Upper lobe of left lung (tissue), 4 donors: ENCODE measurements at regions not wholly inside any gene's neighbourhood (a gene's known extent, or its start where the extent isn't known, plus 50 kb on each side); places are given as distances from the start of the nearest gene placed in this dataset.

ENCODE experiments used
- EP300 ChIP-seq, 4 donors: sonication (generic); formaldehyde crosslinking; IDR thresholded peaks; one replicate each; pipeline ENCODE4 v1.5.1; 2017; ENCODE audit warnings: antibody characterized with exemption in 4 of 4, control low read depth in 2 of 4
- POLR2A ChIP-seq, 4 donors: fragments of 450-650 bp; IDR thresholded peaks; one replicate each; pipeline ENCODE4 v1.5.1; 2016 to 2017; ENCODE audit warnings: antibody characterized with exemption in 4 of 4, mild to moderate bottlenecking in 2 of 4
- POLR2AphosphoS5 ChIP-seq, 2 donors: sonication (generic); formaldehyde crosslinking; IDR thresholded peaks; one replicate each; pipeline ENCODE4 v1.5.1; 2017; ENCODE audit warnings: antibody characterized with exemption in 2 of 2
- TF ChIP-seq, protein P1 (sequence below), 6 experiments: fragments of 450-650 bp in 4 of 6; fragments of 200-600 bp in 2 of 6; sonication (generic) in 2 of 6; IDR thresholded peaks; one replicate each; pipeline ENCODE4 v1.5.1; 2016 to 2019; ENCODE audit warnings: antibody characterized with exemption in 6 of 6

DNA sequence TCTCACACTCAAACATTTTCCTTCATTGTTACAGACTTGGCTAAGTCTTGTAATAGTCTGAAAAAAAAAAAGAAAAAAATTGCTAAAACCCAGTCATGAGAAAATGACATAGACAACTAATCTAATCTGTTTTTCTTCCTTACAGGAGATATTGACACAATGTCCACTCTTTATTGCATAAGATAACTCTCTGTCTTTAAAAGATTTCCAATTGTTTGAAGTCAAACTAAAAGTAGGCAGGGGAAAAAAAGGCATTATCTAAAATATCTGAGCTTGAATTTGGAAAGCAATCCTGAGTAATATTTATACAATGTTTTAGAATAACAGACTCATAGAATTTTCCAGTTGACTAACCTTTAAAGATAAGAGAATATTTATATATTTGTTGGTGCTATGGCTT, 233.0 kb upstream of the CEP162 start:
- TF ChIP-seq, protein P1, sequence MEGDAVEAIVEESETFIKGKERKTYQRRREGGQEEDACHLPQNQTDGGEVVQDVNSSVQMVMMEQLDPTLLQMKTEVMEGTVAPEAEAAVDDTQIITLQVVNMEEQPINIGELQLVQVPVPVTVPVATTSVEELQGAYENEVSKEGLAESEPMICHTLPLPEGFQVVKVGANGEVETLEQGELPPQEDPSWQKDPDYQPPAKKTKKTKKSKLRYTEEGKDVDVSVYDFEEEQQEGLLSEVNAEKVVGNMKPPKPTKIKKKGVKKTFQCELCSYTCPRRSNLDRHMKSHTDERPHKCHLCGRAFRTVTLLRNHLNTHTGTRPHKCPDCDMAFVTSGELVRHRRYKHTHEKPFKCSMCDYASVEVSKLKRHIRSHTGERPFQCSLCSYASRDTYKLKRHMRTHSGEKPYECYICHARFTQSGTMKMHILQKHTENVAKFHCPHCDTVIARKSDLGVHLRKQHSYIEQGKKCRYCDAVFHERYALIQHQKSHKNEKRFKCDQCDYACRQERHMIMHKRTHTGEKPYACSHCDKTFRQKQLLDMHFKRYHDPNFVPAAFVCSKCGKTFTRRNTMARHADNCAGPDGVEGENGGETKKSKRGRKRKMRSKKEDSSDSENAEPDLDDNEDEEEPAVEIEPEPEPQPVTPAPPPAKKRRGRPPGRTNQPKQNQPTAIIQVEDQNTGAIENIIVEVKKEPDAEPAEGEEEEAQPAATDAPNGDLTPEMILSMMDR (IDR thresholded peaks at IDR 0.05): no peak
- TF ChIP-seq POLR2AphosphoS5 (IDR thresholded peaks at IDR 0.05) (no peak), EP300 (IDR thresholded peaks at IDR 0.05) (no peak), POLR2A (IDR thresholded peaks at IDR 0.05) (no peak)
